Prostate gland (tissue), 2 donors: ENCODE measurements at regions not wholly inside any gene's neighbourhood (a gene's known extent, or its start where the extent isn't known, plus 50 kb on each side); places are given as distances from the start of the nearest gene placed in this dataset.

Source experiments
- CTCF ChIP-seq, 4 experiments: fragments of 200-600 bp in 2 of 4; fragments of 450-650 bp in 2 of 4; sonication (generic) in 2 of 4; IDR thresholded peaks; 1 replicate in 3 of 4; 2 replicates in 1 of 4; pipeline ENCODE4 v1.5.1; 2016 to 2019; ENCODE audit warnings: antibody characterized with exemption in 4 of 4, mild to moderate bottlenecking in 2 of 4, moderate library complexity in 2 of 4
- POLR2A ChIP-seq: fragments of 450-650 bp; IDR thresholded peaks from one replicate; pipeline ENCODE4 v1.6.1; 2016; ENCODE audit warnings: antibody characterized with exemption, mild to moderate bottlenecking
- POLR2AphosphoS5 ChIP-seq: sonication (generic); formaldehyde crosslinking; IDR thresholded peaks from one replicate; pipeline ENCODE4 v1.6.1; 2017; ENCODE audit warnings: antibody characterized with exemption

- TF ChIP-seq CTCF (IDR thresholded peaks at IDR 0.05): no peak
- no peak for TF ChIP-seq POLR2AphosphoS5
- TF ChIP-seq POLR2A: no peak
Observed at GRCh38 chr17:77722366-77722765, 236.1 kb upstream of the TNRC6C start.
